ENCODE measurements at regions not wholly inside any gene's neighbourhood (a gene's known extent, or its start where the extent isn't known, plus 50 kb on each side); places are given as distances from the start of the nearest gene placed in this dataset.

DNA sequence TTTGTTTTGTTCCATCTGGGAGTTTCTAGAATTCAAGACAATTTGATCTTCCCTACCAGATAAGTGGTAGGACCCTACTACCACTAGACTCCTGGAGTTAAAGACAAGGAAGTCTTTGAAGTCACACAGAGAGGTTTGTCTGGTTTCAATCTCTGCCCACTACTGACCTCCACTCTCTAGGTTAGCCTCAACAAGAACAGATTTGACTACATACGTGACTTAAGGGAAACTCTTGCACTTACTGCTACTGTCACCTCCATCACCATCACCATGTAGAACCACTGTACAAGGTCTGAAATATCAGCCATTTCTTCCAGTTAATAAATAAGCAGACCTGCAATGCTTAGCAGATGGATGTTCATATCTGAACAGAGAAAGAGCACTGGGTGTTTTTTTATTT, 148.3 kb upstream of the ARHGEF26 start:
- TF ChIP-seq, protein P1, sequence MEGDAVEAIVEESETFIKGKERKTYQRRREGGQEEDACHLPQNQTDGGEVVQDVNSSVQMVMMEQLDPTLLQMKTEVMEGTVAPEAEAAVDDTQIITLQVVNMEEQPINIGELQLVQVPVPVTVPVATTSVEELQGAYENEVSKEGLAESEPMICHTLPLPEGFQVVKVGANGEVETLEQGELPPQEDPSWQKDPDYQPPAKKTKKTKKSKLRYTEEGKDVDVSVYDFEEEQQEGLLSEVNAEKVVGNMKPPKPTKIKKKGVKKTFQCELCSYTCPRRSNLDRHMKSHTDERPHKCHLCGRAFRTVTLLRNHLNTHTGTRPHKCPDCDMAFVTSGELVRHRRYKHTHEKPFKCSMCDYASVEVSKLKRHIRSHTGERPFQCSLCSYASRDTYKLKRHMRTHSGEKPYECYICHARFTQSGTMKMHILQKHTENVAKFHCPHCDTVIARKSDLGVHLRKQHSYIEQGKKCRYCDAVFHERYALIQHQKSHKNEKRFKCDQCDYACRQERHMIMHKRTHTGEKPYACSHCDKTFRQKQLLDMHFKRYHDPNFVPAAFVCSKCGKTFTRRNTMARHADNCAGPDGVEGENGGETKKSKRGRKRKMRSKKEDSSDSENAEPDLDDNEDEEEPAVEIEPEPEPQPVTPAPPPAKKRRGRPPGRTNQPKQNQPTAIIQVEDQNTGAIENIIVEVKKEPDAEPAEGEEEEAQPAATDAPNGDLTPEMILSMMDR (IDR thresholded peaks at IDR 0.05): no peak

DNA sequence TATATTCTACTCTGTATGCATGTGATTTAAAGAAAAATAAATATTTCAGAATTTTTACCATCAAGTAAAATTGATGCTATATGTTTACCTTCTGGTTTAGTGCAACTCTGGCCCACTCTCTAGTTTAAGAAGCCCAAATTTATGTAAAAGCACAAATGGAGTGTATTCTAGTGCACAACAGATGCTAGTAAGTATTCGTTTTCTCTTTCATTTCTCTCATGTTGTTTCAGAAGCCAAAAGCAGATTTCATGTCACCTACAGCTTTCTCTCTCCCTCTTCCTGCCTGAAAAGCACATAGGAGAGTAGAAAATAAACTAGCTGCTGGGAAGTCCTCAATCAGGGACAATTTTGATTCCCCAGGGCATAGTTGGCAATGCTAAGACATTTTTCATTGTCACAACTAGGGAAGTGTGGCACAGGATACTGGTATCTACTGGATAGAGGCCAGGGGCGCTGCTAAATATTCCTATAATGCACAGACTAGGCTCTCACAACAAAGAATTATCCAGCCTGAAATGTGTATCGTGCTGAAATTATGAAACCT, 147.4 kb upstream of the ARHGEF26 start:
- TF ChIP-seq, protein P1 (IDR thresholded peaks at IDR 0.05): no peak

DNA sequence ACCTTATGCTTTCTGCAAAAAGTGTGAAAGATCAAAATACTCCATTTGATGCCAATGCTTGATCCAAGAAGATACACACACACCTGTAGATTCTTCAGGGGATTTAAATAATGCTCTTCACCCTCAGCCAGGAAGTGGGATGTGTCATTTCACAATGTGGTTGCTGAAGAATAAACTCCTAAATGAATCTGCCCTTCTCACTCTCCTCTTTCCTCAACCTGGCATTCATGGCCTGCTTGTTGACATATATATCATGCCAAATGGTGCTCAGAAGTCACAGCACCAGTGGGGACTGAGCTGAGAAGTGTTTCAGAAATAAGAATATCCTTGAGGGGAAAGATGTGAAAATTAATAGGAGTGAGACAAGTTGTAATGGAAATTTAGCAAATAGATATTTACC, 146.6 kb upstream of the ARHGEF26 start:
- TF ChIP-seq, protein P1 (IDR thresholded peaks at IDR 0.05): no peak

DNA sequence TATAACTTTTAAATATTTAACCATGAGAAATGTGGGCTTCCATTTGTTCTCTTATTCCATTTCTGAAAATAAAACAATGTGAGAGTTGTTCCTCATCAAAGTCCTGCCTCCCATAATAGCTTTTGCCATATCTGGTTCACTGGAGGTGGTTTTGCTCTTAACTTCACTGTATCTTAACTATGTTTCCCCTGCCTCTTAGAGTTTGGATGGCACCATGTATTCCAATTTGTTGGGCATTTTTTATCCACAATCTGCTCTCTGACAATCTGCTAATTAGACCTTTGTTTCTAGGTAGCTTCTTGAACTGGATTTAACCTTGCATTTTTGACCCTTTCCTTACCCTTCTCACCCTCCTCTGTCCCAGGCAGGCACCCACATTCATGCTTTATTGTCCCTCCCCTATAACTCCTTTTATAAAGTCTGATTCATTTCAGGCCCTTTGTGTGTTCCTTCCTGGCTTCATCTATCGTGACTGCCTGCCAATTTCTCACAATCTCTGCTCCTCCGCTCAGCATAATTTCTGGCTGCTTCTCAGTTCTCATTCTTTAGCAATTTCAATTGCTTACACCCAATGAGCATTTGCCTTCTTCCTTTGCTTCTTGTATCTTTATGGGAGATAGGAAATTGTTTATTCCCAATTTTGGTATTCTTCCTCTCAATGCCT, 144.2 kb upstream of the ARHGEF26 start:
- TF ChIP-seq, protein P1 (IDR thresholded peaks at IDR 0.05): no peak

DNA sequence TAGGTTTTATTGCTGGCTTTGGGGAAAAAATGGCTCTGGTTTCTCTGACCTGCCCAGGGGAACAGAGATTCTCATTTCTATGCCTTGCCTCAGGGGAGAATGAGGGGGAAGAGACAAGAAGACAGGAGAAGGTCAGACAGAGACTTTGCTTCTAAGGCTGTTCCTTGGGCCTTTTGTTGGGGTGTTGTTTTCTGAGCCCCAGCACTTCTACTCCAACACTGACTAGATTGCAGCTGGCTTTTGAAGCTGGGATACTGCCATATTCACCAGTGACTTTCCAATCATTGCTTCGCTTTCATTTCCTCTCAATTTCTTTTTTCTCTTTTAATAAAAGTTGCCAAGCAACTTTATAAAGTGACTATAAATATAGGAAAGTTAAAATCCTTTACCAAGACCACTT, 143.2 kb upstream of the ARHGEF26 start:
- TF ChIP-seq, protein P1 (IDR thresholded peaks at IDR 0.05): no peak

DNA sequence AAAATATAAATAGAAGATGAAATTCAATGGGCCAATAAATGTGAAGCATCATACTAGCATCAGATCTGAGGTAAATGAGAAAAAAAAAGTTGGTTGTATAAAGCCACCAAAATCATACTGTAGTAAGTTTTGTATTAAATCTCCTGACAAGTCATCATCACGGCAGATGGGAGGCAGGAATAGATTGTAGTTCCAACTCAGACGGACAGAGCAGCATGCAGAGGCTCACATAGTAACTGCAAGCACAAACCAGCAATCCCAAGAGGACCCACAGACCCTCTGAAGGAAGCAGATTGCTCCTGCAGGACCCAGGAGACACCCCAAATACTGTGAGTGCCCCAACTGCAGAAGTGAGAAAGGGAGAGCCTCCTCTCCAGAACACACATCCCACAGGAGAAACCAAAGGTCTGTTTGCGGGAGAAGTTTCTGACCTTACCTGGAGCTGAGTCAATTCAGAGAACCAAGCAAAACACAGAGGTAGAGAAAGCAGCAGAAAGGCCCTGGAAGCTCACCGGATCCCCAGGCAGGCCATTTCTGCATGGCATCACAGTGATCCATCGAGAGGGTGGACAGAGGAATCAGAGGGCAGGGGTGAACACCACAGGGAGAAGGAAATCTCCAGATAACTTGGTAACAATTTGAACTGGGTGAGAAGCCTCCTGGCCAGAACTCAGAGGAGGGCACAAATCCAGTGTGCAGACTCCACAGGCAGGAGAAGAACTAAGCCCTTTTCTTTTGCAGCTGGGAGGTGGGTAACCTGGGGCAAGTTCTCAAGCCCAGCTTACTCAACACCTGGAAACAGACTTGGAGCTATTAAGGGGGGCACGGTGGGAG, 141.6 kb upstream of the ARHGEF26 start:
- TF ChIP-seq, protein P1 (IDR thresholded peaks at IDR 0.05): no peak

DNA sequence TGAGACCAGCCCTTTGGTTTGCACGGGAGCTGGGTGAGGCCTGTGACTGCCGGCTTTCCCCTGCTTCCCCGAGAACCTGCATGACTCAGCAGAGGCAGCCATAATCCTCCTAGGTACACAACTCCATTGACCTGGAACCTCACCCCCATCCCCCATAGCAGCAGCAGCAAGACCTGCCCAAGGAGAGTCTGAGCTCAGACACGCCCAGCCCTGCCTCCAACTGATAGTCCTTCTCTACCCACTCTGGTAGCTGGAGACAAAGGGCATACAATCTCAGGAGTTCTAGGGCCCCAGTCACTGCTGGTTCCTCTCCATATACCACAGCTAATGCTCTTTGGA, 141.0 kb upstream of the ARHGEF26 start:
- TF ChIP-seq, protein P1 (IDR thresholded peaks at IDR 0.05): no peak

Data from LNCAP (cell line).